Loucy (cell line): ENCODE measurements at regions not wholly inside any gene's neighbourhood (a gene's known extent, or its start where the extent isn't known, plus 50 kb on each side); places are given as distances from the start of the nearest gene placed in this dataset.

Experiments
- H2AFZ ChIP-seq: fragments of 200-600 bp; sonication (generic); 2 replicates; pipeline ENCODE4 v1.6.0; 2016; ENCODE audit warnings: antibody characterized with exemption, mild to moderate bottlenecking, low read length, moderate library complexity
- H3F3A ChIP-seq: fragments of 200-600 bp; 2 replicates; pipeline ENCODE4 v1.6.0; 2016; ENCODE audit warnings: antibody characterized with exemption, low read depth, mild to moderate bottlenecking
- H3K27me3 ChIP-seq: fragments of 200-600 bp; sonication (generic); 2 replicates; pipeline ENCODE4 v1.6.1; 2014; ENCODE audit warnings: low read length, mild to moderate bottlenecking; ENCODE audit not compliant: insufficient read depth, poor library complexity, severe bottlenecking
- H3K36me3 ChIP-seq: fragments of 200-600 bp; sonication (generic); 2 replicates; pipeline ENCODE4 v1.6.1; 2016; ENCODE audit warnings: low read length; ENCODE audit not compliant: insufficient read depth
- H3K4me1 ChIP-seq: fragments of 200-600 bp; sonication (generic); 2 replicates; pipeline ENCODE4 v1.5.1; 2014; ENCODE audit warnings: low read length, mild to moderate bottlenecking; ENCODE audit not compliant: insufficient read depth, poor library complexity, severe bottlenecking
- H3K4me2 ChIP-seq: fragments of 200-600 bp; sonication (generic); 2 replicates; pipeline ENCODE4 v1.6.0; 2014; ENCODE audit warnings: antibody characterized with exemption, low read length, low read depth, mild to moderate bottlenecking; ENCODE audit not compliant: poor library complexity, severe bottlenecking
- H3K4me3 ChIP-seq: fragments of 200-600 bp; sonication (generic); 2 replicates; pipeline ENCODE4 v1.5.1; 2014; ENCODE audit warnings: low read length, mild to moderate bottlenecking, mixed read lengths; ENCODE audit not compliant: poor library complexity, severe bottlenecking
- H3K79me2 ChIP-seq: fragments of 200-600 bp; sonication (generic); 2 replicates; pipeline ENCODE4 v1.6.1; 2014; ENCODE audit warnings: low read length; ENCODE audit not compliant: insufficient read depth
- H3K9ac ChIP-seq: fragments of 200-600 bp; sonication (generic); 2 replicates; pipeline ENCODE4 v1.6.0; 2014; ENCODE audit warnings: mild to moderate bottlenecking, low read depth, low read length, moderate library complexity; ENCODE audit not compliant: poor library complexity, severe bottlenecking
- H3K9me2 ChIP-seq: fragments of 200-600 bp; sonication (generic); replicated peaks from 2 replicates; pipeline ENCODE4 v1.6.1; 2016; ENCODE audit warnings: low read depth, low read length, mixed read lengths
- H3K9me3 ChIP-seq: fragments of 200-600 bp; sonication (generic); 2 replicates; pipeline ENCODE4 v1.6.1; 2014; ENCODE audit warnings: mild to moderate bottlenecking, antibody characterized with exemption, low read length, low read depth; ENCODE audit not compliant: insufficient read depth
- H4K20me1 ChIP-seq: fragments of 200-600 bp; sonication (generic); 2 replicates; pipeline ENCODE4 v1.6.0; 2014; ENCODE audit warnings: antibody characterized with exemption, low read length, mild to moderate bottlenecking; ENCODE audit not compliant: insufficient read depth, poor library complexity, severe bottlenecking
- EZH2phosphoT487 ChIP-seq: fragments of 200-600 bp; IDR thresholded peaks from 2 replicates; pipeline ENCODE4 v1.6.1; 2018; ENCODE audit warnings: antibody characterized with exemption, mild to moderate bottlenecking, moderate library complexity, borderline replicate concordance
- TF ChIP-seq, protein P1 (sequence below): fragments of 200-600 bp; sonication (generic); conservative IDR thresholded peaks from 2 replicates; pipeline ENCODE4 v1.5.1; 2014; ENCODE audit warnings: mild to moderate bottlenecking, antibody characterized with exemption, low read length

DNA sequence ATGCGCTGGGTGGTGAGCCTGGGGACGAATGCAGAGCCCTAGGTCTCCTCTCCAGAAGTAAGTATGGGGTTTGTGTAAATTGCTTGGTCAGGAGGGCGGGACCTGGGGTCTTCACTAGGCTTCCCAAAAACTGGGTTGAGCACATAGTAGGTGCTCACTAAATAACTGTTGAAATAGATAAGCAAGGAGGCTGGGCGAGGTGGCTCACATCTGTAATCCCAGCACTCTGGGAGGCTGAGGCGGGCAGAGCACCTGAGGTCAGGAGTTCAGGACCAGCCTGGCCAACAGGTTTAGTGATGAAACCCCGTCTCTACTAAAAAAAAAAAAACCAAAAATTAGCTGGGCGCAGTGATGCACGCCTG, 163.9 kb upstream of the IER5L start:
- H3K27me3 ChIP-seq: no peaks in the 10 kb centered on the region
- H4K20me1 ChIP-seq: no peaks in the 10 kb centered on the region
- no peaks in the 10 kb centered on the region for H3K9me3 ChIP-seq
- H2AFZ ChIP-seq: no peak overlapping the region
- no peak overlapping the region for H3K9ac ChIP-seq
- no peak overlapping the region for H3K4me3 ChIP-seq
- no peaks in the 10 kb centered on the region for H3K79me2 ChIP-seq
- no peaks in the 10 kb centered on the region for H3F3A ChIP-seq
- no peaks in the 10 kb centered on the region for H3K4me1 ChIP-seq
- TF ChIP-seq, protein P1, sequence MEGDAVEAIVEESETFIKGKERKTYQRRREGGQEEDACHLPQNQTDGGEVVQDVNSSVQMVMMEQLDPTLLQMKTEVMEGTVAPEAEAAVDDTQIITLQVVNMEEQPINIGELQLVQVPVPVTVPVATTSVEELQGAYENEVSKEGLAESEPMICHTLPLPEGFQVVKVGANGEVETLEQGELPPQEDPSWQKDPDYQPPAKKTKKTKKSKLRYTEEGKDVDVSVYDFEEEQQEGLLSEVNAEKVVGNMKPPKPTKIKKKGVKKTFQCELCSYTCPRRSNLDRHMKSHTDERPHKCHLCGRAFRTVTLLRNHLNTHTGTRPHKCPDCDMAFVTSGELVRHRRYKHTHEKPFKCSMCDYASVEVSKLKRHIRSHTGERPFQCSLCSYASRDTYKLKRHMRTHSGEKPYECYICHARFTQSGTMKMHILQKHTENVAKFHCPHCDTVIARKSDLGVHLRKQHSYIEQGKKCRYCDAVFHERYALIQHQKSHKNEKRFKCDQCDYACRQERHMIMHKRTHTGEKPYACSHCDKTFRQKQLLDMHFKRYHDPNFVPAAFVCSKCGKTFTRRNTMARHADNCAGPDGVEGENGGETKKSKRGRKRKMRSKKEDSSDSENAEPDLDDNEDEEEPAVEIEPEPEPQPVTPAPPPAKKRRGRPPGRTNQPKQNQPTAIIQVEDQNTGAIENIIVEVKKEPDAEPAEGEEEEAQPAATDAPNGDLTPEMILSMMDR: no peak
- no peak for TF ChIP-seq EZH2phosphoT487
- H3K9me2 ChIP-seq: no peaks in the 10 kb centered on the region
- H3K4me2 ChIP-seq: no peak overlapping the region
- H3K36me3 ChIP-seq: no peaks in the 10 kb centered on the region

DNA sequence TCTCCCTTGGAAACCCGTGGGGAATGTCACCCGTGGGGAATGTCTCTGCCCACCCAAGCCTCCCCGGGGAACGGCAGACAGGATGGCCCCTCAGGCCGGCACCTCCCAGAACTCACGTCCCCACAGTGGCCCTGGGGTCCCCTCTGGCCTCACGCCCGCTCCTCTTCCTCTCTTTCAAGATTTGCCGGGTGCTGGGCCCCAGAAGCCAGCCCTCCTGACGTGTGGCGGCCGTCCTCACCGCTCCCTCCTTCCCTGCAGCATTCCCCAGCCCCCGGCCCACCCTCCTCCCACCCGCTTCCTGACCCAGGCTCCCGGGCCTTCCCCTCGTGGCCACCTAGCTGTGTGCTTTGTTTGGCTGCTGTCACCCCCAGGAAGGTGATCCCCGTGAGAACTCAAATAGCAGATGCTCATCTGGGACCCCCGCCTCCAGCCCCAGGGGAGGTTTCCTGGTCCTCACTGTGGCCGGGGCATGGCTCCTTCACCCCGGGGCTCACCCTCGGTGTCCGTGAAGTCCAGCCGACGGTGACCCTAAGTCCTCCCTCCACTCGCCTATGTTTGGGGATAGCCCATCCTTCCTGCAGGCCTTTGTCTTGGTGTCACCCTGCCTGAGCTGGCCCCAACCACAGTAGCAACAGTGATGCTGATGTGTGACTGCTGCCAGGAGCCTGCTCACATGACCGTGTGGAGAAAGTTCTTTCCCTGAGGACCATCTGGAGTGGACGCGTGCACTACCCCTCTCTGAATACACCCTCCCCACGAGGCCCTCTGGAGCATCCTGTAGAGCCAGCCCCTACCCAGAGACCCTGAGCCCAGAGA, 163.3 kb upstream of the IER5L start:
- no peak overlapping the region for H3K9ac ChIP-seq
- H3K36me3 ChIP-seq: no peaks in the 10 kb centered on the region

DNA sequence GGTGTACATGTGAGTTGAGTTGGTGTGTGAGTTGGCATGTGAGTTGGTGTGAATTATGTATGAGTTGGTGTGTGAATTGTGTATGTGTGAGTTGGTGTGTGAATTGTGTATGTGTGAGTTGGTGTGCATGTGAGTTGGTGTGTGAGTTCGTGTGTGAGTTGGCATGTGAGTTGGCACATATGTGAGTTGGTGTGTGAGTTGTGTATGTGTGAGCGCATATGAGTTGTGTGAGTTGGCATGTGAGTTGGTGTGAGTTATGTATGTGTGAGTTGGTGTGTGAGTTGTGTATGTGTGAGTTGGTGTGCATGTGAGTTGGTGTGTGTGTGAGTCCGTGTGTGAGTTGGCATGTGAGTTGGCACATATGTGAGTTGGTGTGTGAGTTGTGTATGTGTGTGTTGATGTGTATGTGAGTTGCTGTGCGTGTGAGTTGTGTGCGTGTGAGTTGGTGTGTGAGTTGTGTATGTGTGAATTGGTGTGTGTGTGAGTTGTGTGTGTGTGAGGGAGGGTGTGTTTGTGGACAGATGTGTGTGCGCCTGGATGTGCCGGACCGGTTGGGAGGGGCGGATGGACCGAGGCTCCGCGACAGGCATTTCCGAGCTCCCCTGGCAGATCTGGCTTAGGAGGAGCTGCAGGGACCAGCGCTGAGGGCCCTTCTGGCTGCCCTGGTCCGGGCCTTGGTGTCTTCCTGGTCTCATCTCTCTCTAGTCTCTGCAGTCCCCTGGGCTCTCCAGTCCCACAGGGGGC, 162.5 kb upstream of the IER5L start:
- Histone ChIP-seq H3K79me2 (no peaks in the 10 kb centered on the region), H3F3A (no peaks in the 10 kb centered on the region), H3K4me3 (no peak overlapping the region), H3K9me3 (no peaks in the 10 kb centered on the region), H3K9ac (no peak overlapping the region), H3K36me3 (no peaks in the 10 kb centered on the region), H3K27me3 (no peaks in the 10 kb centered on the region), H2AFZ (no peak overlapping the region), H4K20me1 (no peaks in the 10 kb centered on the region), H3K9me2 (no peaks in the 10 kb centered on the region), H3K4me1 (no peaks in the 10 kb centered on the region), H3K4me2 (no peak overlapping the region)
- no peak for TF ChIP-seq EZH2phosphoT487
- TF ChIP-seq, protein P1: no peak

More for the DNA sequence above, 163.3 kb upstream of the IER5L start:
- no peak overlapping the region for H3K4me2 ChIP-seq
- no peaks in the 10 kb centered on the region for H3K79me2 ChIP-seq
- H4K20me1 ChIP-seq: no peaks in the 10 kb centered on the region
- H3F3A ChIP-seq: no peaks in the 10 kb centered on the region
- H3K4me3 ChIP-seq: no peak overlapping the region
- TF ChIP-seq, protein P1: no peak
- no peak for TF ChIP-seq EZH2phosphoT487
- H3K9me2 ChIP-seq: no peaks in the 10 kb centered on the region
- no peaks in the 10 kb centered on the region for H3K27me3 ChIP-seq
- H2AFZ ChIP-seq: no peak overlapping the region
- no peaks in the 10 kb centered on the region for H3K9me3 ChIP-seq
- no peaks in the 10 kb centered on the region for H3K4me1 ChIP-seq
